Adrenal gland (tissue), 5 donors: ENCODE measurements at regions not wholly inside any gene's neighbourhood (a gene's known extent, or its start where the extent isn't known, plus 50 kb on each side); places are given as distances from the start of the nearest gene placed in this dataset.

Experiments used
- CTCF ChIP-seq, 6 experiments: fragments of 450-650 bp in 4 of 6; fragments of 200-600 bp in 2 of 6; sonication (generic) in 1 of 6; IDR thresholded peaks; 1 replicate in 5 of 6; 2 replicates in 1 of 6; pipeline versions ENCODE4 v1.5.1 to v1.8.0; 2016 to 2021; ENCODE audit warnings: antibody characterized with exemption in 6 of 6, mild to moderate bottlenecking in 2 of 6, moderate library complexity in 1 of 6
- POLR2A ChIP-seq, 2 donors: fragments of 450-650 bp; IDR thresholded peaks; one replicate each; pipeline ENCODE4 v1.6.1; 2017; ENCODE audit warnings: antibody characterized with exemption in 2 of 2, mild to moderate bottlenecking in 2 of 2, moderate library complexity in 1 of 2
- donor health status: DM: no; HTN: no; CAD: no.

GRCh38 chr2:21915201-21915600 lies 791.4 kb downstream of the TDRD15 start:
- no peak for TF ChIP-seq POLR2A (IDR thresholded peaks at IDR 0.05)
- TF ChIP-seq CTCF (IDR thresholded peaks at IDR 0.05): no peak
